Fibroblast of mammary gland (primary cell): ENCODE measurements at regions not wholly inside any gene's neighbourhood (a gene's known extent, or its start where the extent isn't known, plus 50 kb on each side); places are given as distances from the start of the nearest gene placed in this dataset.
"Not testable (repeated sequence)": the region's sequence is repeated elsewhere in the genome, so short reads cannot be mapped to it uniquely, and the experiment has no call there.

ENCODE experiments used
- DNase-seq: peaks from one replicate; pipeline ENCODE4 v3.0.0-alpha.2; 2010; ENCODE audit warnings: low read depth
- H3K4me3 ChIP-seq: 2 replicates; pipeline ENCODE4 v1.5.1; 2011; ENCODE audit warnings: low read depth, mild to moderate bottlenecking, low read length, moderate library complexity; ENCODE audit not compliant: control insufficient read depth
- TF ChIP-seq, protein P1 (sequence below): conservative IDR thresholded peaks from 2 replicates; pipeline ENCODE4 v1.5.1; 2011; ENCODE audit warnings: low read depth, low read length, inconsistent platforms; ENCODE audit not compliant: control insufficient read depth, insufficient read depth

DNA sequence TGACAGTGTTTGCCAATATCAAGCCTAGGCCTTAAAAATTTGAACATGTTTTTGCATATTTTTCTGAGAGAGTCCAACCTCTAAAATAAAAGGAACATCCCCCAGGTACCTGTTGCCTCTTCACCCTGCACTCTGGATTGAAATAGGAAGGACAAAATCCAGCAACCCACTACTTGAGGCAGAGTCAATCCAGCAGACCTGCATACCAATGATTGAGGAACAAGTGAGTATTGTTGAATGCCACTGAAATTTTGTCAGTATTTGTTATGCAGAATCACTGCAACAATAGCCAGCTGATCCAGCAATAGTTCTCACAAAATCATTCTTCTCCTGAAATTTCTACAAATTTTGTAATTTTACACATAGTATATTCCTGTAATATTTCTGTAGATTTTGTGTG, 460.6 kb upstream of the FOXG1 start:
- H3K4me3 ChIP-seq = no peak overlapping the region
- no peak for DNase-seq
- TF ChIP-seq, protein P1, sequence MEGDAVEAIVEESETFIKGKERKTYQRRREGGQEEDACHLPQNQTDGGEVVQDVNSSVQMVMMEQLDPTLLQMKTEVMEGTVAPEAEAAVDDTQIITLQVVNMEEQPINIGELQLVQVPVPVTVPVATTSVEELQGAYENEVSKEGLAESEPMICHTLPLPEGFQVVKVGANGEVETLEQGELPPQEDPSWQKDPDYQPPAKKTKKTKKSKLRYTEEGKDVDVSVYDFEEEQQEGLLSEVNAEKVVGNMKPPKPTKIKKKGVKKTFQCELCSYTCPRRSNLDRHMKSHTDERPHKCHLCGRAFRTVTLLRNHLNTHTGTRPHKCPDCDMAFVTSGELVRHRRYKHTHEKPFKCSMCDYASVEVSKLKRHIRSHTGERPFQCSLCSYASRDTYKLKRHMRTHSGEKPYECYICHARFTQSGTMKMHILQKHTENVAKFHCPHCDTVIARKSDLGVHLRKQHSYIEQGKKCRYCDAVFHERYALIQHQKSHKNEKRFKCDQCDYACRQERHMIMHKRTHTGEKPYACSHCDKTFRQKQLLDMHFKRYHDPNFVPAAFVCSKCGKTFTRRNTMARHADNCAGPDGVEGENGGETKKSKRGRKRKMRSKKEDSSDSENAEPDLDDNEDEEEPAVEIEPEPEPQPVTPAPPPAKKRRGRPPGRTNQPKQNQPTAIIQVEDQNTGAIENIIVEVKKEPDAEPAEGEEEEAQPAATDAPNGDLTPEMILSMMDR = no peak

GRCh38 chr14:28307506-28307905, 459.1 kb upstream of the FOXG1 start:
- TF ChIP-seq, protein P1 = no peak
- H3K4me3 ChIP-seq = no peak overlapping the region
- DNase-seq = no peak

- peak; percentile 84 for DNase-seq
- no peak overlapping the region for H3K4me3 ChIP-seq
- TF ChIP-seq, protein P1 = no peak
Observed at GRCh38 chr14:28308734-28309133, 457.9 kb upstream of the FOXG1 start.

GRCh38 chr14:28317890-28318675, 448.5 kb upstream of the FOXG1 start:
- not testable (repeated sequence) for DNase-seq, H3K4me3 ChIP-seq

DNA sequence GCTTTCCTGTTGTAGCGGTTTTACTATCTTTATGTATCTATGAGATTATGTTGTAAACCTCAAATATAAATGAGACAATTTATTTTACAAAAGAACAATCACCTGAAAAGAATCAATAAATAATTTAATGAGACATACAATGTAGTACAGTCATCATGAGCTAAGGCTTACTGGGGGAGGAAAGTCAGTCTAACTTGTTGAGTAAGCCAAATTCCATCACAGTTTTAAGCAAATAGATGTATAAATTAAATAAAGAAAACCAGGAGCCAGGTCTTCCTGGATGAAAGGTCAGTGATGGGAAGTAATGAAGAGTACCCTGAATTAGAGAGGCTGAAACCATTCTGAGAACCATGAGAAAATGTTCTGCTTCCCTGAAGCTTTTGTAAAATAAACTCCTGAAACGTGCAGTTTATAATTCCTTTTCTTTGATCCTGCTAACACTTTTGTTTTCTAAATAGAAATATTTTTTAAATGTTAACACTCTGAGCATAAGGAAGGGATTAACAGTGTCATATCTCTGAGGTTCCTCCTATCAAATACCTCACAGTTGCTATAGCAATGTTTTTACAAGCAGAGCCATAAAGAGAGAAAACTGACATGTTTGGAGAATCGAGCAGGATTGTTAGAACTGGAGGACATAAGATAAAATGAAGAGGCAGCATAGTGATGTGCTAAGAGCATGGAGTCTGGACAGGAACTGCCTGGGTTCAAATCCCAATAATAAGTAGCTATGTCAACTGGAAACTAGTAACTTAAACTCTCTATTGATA, 444.9 kb upstream of the FOXG1 start:
- H3K4me3 ChIP-seq = no peak overlapping the region
- TF ChIP-seq, protein P1 = no peak
- DNase-seq = peak; percentile 49

DNA sequence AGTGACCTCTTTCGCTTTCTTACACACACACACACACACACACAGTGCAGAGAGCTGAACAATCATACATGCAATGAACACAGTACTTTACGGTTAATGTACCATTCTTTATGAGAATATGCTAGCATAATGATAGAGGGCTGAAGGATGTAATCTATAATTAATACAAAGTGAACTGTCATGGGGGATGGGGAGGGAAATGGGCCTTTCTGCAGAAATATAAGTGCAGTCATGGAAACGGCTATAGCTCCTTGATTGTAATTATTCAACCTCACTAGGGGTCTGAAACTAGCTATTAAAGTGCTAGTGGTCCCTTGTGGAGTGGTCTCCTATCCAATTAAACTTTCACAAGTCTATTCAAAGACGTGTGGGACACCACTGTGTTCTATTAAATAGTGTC, 443.2 kb upstream of the FOXG1 start:
- DNase-seq = no peak
- no peak overlapping the region for H3K4me3 ChIP-seq
- TF ChIP-seq, protein P1 = no peak
